Upper lobe of left lung (tissue), 4 donors: ENCODE measurements at regions not wholly inside any gene's neighbourhood (a gene's known extent, or its start where the extent isn't known, plus 50 kb on each side); places are given as distances from the start of the nearest gene placed in this dataset.

ENCODE experiments used
- POLR2AphosphoS5 ChIP-seq, 2 donors: sonication (generic); formaldehyde crosslinking; IDR thresholded peaks; one replicate each; pipeline ENCODE4 v1.5.1; 2017; ENCODE audit warnings: antibody characterized with exemption in 2 of 2
- TF ChIP-seq, protein P1 (sequence below), 6 experiments: fragments of 450-650 bp in 4 of 6; fragments of 200-600 bp in 2 of 6; sonication (generic) in 2 of 6; IDR thresholded peaks; one replicate each; pipeline ENCODE4 v1.5.1; 2016 to 2019; ENCODE audit warnings: antibody characterized with exemption in 6 of 6

DNA sequence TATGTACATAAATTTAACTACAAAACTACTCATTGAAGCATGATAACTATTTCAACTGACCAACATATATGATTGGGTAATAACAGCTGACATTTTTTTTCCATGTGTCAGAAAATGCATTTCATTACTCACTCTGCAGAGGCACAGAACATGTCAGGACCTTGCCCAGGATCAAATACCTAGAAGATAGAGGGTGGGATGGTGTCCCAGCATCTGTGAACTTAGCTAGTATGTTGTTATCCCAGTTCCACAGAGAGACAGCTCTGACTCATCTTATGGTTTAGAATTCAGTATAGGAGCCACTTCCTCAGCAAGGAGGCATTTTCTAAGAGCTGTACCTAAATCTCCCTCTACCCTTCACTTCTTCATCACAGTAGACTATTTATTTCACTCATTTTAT lies 1198.6 kb upstream of the ACO1 start:
- TF ChIP-seq, protein P1, sequence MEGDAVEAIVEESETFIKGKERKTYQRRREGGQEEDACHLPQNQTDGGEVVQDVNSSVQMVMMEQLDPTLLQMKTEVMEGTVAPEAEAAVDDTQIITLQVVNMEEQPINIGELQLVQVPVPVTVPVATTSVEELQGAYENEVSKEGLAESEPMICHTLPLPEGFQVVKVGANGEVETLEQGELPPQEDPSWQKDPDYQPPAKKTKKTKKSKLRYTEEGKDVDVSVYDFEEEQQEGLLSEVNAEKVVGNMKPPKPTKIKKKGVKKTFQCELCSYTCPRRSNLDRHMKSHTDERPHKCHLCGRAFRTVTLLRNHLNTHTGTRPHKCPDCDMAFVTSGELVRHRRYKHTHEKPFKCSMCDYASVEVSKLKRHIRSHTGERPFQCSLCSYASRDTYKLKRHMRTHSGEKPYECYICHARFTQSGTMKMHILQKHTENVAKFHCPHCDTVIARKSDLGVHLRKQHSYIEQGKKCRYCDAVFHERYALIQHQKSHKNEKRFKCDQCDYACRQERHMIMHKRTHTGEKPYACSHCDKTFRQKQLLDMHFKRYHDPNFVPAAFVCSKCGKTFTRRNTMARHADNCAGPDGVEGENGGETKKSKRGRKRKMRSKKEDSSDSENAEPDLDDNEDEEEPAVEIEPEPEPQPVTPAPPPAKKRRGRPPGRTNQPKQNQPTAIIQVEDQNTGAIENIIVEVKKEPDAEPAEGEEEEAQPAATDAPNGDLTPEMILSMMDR (IDR thresholded peaks at IDR 0.05): no peak
- TF ChIP-seq POLR2AphosphoS5 (IDR thresholded peaks at IDR 0.05): no peak
